Neural progenitor cell (in vitro differentiated cells): ENCODE measurements at regions not wholly inside any gene's neighbourhood (a gene's known extent, or its start where the extent isn't known, plus 50 kb on each side); places are given as distances from the start of the nearest gene placed in this dataset.

Source experiments
- EZH2 ChIP-seq: fragments of 200-600 bp; sonication (generic); IDR thresholded peaks from 2 replicates; pipeline ENCODE4 v1.6.1; 2017; ENCODE audit warnings: antibody characterized with exemption, mild to moderate bottlenecking, moderate library complexity
- EZH2phosphoT487 ChIP-seq: fragments of 200-600 bp; sonication (generic); IDR thresholded peaks from 2 replicates; pipeline ENCODE4 v1.6.1; 2017; ENCODE audit warnings: antibody characterized with exemption
- TF ChIP-seq, protein P1 (sequence below): fragments of 200-600 bp; sonication (generic); IDR thresholded peaks from 2 replicates; pipeline ENCODE4 v1.5.1; 2017; ENCODE audit warnings: antibody characterized with exemption, mild to moderate bottlenecking

DNA sequence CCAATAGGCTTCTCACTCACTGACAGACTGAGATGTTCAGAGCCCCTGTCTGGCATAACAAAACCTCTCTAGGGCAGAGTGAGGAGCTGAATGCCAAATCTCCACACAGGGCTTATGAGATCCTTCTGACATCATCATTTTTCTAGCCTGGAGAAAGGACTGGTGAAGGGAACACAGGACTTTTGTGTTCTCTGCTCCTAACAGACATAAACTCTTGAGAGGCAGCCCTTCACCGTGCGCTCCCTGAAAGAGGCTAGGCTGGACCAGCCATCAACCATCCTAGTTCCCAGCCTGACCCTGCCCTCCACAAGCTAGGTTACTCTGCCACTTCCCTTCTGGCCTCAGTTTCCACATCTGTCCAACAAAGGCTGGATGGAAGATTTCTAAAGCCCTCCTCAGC lies 141.9 kb downstream of the SUCLG1 start:
- TF ChIP-seq EZH2 (no peak), EZH2phosphoT487 (no peak)
- TF ChIP-seq, protein P1, sequence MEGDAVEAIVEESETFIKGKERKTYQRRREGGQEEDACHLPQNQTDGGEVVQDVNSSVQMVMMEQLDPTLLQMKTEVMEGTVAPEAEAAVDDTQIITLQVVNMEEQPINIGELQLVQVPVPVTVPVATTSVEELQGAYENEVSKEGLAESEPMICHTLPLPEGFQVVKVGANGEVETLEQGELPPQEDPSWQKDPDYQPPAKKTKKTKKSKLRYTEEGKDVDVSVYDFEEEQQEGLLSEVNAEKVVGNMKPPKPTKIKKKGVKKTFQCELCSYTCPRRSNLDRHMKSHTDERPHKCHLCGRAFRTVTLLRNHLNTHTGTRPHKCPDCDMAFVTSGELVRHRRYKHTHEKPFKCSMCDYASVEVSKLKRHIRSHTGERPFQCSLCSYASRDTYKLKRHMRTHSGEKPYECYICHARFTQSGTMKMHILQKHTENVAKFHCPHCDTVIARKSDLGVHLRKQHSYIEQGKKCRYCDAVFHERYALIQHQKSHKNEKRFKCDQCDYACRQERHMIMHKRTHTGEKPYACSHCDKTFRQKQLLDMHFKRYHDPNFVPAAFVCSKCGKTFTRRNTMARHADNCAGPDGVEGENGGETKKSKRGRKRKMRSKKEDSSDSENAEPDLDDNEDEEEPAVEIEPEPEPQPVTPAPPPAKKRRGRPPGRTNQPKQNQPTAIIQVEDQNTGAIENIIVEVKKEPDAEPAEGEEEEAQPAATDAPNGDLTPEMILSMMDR = no peak
